Ovary (tissue), 1 donor: ENCODE measurements at regions not wholly inside any gene's neighbourhood (a gene's known extent, or its start where the extent isn't known, plus 50 kb on each side); places are given as distances from the start of the nearest gene placed in this dataset.

Experiments
- EP300 ChIP-seq: sonication (generic); formaldehyde crosslinking; IDR thresholded peaks from one replicate; pipeline ENCODE4 v1.6.1; 2017; ENCODE audit warnings: antibody characterized with exemption
- POLR2A ChIP-seq: fragments of 450-650 bp; IDR thresholded peaks from one replicate; pipeline ENCODE4 v1.6.1; 2017; ENCODE audit warnings: antibody characterized with exemption, mild to moderate bottlenecking, moderate library complexity

GRCh38 chr2:103285354-103285753 lies 523.5 kb downstream of the TMEM182 start:
- TF ChIP-seq POLR2A: no peak
- TF ChIP-seq EP300: no peak
